HCT116 (cell line): ENCODE measurements at regions not wholly inside any gene's neighbourhood (a gene's known extent, or its start where the extent isn't known, plus 50 kb on each side); places are given as distances from the start of the nearest gene placed in this dataset.

Experiments used
- ATAC-seq: fragments of 200-7000 bp; cut with Tn5 transposase; 2 replicates; pipeline ENCODE4 v1.9.1; 2020; ENCODE audit warnings: mild to moderate bottlenecking, moderate library complexity
- BruUV-seq: library from RNA; stranded (reverse); fragments of 400-500 nt; replicated peaks from 2 replicates; lab custom pipeline; 2021; lab: Mats Ljungman, UMichigan
- CTCF ChIA-PET: fragments of 300-600 bp; sonication (Branson Sonifier 250); formaldehyde crosslinking; loops from one replicate; lab custom pipeline; 2021; ENCODE audit warnings: antibody characterized with exemption; lab: Charles Lee
- POLR2A ChIA-PET: fragments of 300-600, 350-600 bp; sonication (Branson Sonifier 250); formaldehyde crosslinking; loops from one replicate; lab custom pipeline; 2021; ENCODE audit warnings: antibody characterized with exemption; lab: Charles Lee
- RAD21 ChIA-PET, 2 experiments: fragments of 300-600 bp; sonication (Branson Sonifier 250); formaldehyde crosslinking; loops; one replicate each; lab custom pipeline; 2023; ENCODE audit warnings: low total read pairs in 2 of 2; ENCODE audit not compliant: uncharacterized antibody in 2 of 2, unreplicated experiment in 2 of 2, low non-redundant PET in 1 of 2; lab: Charles Lee
- DNase-seq: peaks from one replicate; pipeline ENCODE4 v3.0.0-alpha.2; 2010; ENCODE audit warnings: low read depth, low spot score
- H2AFZ ChIP-seq: fragments of 200-600 bp; shearing (Covaris generic), sonication (generic); 2 replicates; pipeline ENCODE4 v1.6.1; 2017; ENCODE audit warnings: low read depth, mixed run types, mixed read lengths, antibody characterized with exemption, low read length; ENCODE audit not compliant: poor library complexity, severe bottlenecking
- H3K27ac ChIP-seq: 2 replicates; pipeline ENCODE4 v1.5.1; 2012; ENCODE audit warnings: low read depth, low read length
- H3K27me3 ChIP-seq: fragments of 200-600 bp; sonication (generic); 2 replicates; pipeline ENCODE4 v1.6.1; 2016; ENCODE audit warnings: mixed run types, low read length, mixed read lengths; ENCODE audit not compliant: insufficient read depth
- H3K36me3 ChIP-seq, 2 experiments: fragments of 200-500 bp in 1 of 2; fragments of 200-600 bp in 1 of 2; sonication (Bioruptor generic) in 1 of 2; sonication (generic) in 1 of 2; 2 replicates each; pipeline versions ENCODE4 v1.5.1 to v1.6.1; 2014 to 2016; ENCODE audit warnings: low read length in 2 of 2, inconsistent platforms in 1 of 2, mixed read lengths in 1 of 2, mixed run types in 1 of 2; ENCODE audit not compliant: insufficient read depth in 2 of 2, control insufficient read depth in 1 of 2
- H3K4me1 ChIP-seq, 2 experiments: fragments of 200-600 bp in 1 of 2; sonication (generic) in 1 of 2; 2 replicates each; pipeline versions ENCODE4 v1.5.1 to v1.6.1; 2012 to 2017; ENCODE audit warnings: low read length in 2 of 2, inconsistent platforms in 1 of 2, mild to moderate bottlenecking in 1 of 2, mixed read lengths in 1 of 2, mixed run types in 1 of 2, moderate library complexity in 1 of 2; ENCODE audit not compliant: insufficient read depth in 2 of 2, control insufficient read depth in 1 of 2
- H3K4me2 ChIP-seq: fragments of 200-600 bp; sonication (generic); 2 replicates; pipeline ENCODE4 v1.6.1; 2017; ENCODE audit warnings: mixed run types, low read length, mixed read lengths
- H3K4me3 ChIP-seq, 2 experiments: fragments of 200-600 bp in 1 of 2; sonication (generic) in 1 of 2; replicated peaks in 1 of 2; 2 replicates each; pipeline ENCODE4 v1.5.1; 2011 to 2016; ENCODE audit warnings: low read length in 2 of 2, control low read depth in 1 of 2, low read depth in 1 of 2, mild to moderate bottlenecking in 1 of 2, mixed read lengths in 1 of 2, mixed run types in 1 of 2
- H3K79me2 ChIP-seq: fragments of 200-600 bp; sonication (generic); 2 replicates; pipeline ENCODE4 v1.6.1; 2017; ENCODE audit warnings: mild to moderate bottlenecking, mixed run types, low read length, moderate library complexity, mixed read lengths; ENCODE audit not compliant: insufficient read depth
- H3K9ac ChIP-seq: fragments of 200-600 bp; sonication (generic); 2 replicates; pipeline ENCODE4 v1.6.1; 2016; ENCODE audit warnings: low read length, mixed read lengths
- H3K9me2 ChIP-seq: fragments of 200-600 bp; sonication (generic), shearing (Covaris generic); 2 replicates; pipeline ENCODE4 v1.6.1; 2017; ENCODE audit warnings: mixed run types, mild to moderate bottlenecking, moderate library complexity; ENCODE audit not compliant: insufficient read depth
- H3K9me3 ChIP-seq, 2 experiments: fragments of 200-500 bp in 1 of 2; fragments of 200-600 bp in 1 of 2; sonication (Bioruptor generic) in 1 of 2; sonication (generic) in 1 of 2; 2 replicates each; pipeline ENCODE4 v1.6.1; 2014 to 2017; ENCODE audit warnings: low read length in 2 of 2, mixed read lengths in 2 of 2, inconsistent platforms in 1 of 2, low read depth in 1 of 2, mild to moderate bottlenecking in 1 of 2, mixed run types in 1 of 2, moderate library complexity in 1 of 2; ENCODE audit not compliant: control insufficient read depth in 1 of 2, insufficient read depth in 1 of 2
- H4K20me1 ChIP-seq: fragments of 200-600 bp; sonication (generic), shearing (Covaris generic); 2 replicates; pipeline ENCODE4 v1.6.1; 2017; ENCODE audit warnings: mixed run types, mild to moderate bottlenecking, moderate library complexity; ENCODE audit not compliant: insufficient read depth
- CEBPB ChIP-seq: IDR thresholded peaks from 2 replicates; pipeline ENCODE4 v1.6.1; 2012; ENCODE audit warnings: low read depth
- ELF1 ChIP-seq: IDR thresholded peaks from 2 replicates; pipeline ENCODE4 v1.6.1; 2012; ENCODE audit warnings: low read depth, borderline replicate concordance
- EZH2 ChIP-seq: fragments of 200-600 bp; sonication (generic); IDR thresholded peaks from 2 replicates; pipeline ENCODE4 v1.6.1; 2017; ENCODE audit warnings: antibody characterized with exemption, mixed run types
- EZH2phosphoT487 ChIP-seq: fragments of 200-600 bp; IDR thresholded peaks from 2 replicates; pipeline ENCODE4 v1.6.1; 2018; ENCODE audit warnings: antibody characterized with exemption, borderline replicate concordance
- JUND ChIP-seq: IDR thresholded peaks from 2 replicates; pipeline ENCODE4 v1.6.1; 2012
- POLR2AphosphoS5 ChIP-seq: IDR thresholded peaks from 2 replicates; pipeline ENCODE4 v1.6.1; 2011; ENCODE audit warnings: mild to moderate bottlenecking, low read depth, low read length, moderate library complexity
- SP1 ChIP-seq: IDR thresholded peaks from 2 replicates; pipeline ENCODE4 v1.6.1; 2012; ENCODE audit warnings: low read depth
- SRF ChIP-seq: IDR thresholded peaks from 2 replicates; pipeline ENCODE4 v1.6.1; 2012; ENCODE audit warnings: low read depth
- TCF7L2 ChIP-seq: IDR thresholded peaks from 2 replicates; pipeline ENCODE4 v1.7.0; 2011; ENCODE audit warnings: borderline replicate concordance, inconsistent platforms; ENCODE audit not compliant: insufficient read depth, insufficient read length; ENCODE audit errors: extremely low read depth
- ZFX ChIP-seq: fragments of 450-650 bp; IDR thresholded peaks from 2 replicates; pipeline ENCODE4 v1.6.1; 2017
- intact Hi-C: fragments of 100-400 bp; cut with micrococcal nuclease; formaldehyde crosslinking; loops from 2 replicates; pipeline ENCODE4 v1.10.0; 2022
- TF ChIP-seq, protein P1 (sequence below): IDR thresholded peaks from 2 replicates; pipeline ENCODE4 v1.6.1; 2012

DNA sequence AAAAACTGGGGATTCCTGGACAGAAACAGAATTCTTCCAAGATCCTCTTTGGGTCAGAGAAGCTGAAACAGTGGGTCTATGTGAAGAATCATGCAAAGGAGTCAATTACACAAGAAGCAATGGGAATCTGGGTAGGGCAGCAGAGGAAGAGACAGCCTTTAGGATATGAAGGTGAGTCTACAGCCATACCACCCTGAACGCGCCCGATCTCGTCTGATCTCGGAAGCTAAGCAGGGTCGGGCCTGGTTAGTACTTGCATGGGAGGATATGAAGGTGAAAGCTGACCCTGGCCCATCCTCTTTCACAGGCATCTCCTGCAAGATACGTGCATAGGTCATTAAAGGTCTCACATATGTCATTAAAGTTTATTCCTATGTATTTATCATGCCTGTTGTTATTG lies 1080.9 kb upstream of the FANCL start:
- no peaks in the 10 kb centered on the region for H3K79me2 ChIP-seq
- DNase-seq (no peak), ATAC-seq (no peak)
- H3K4me3 ChIP-seq: no peak overlapping the region
- H3K27me3 ChIP-seq: no peaks in the 10 kb centered on the region
- ChIA-PET POLR2A (no interaction called here), CTCF (no interaction called here), RAD21 (no interaction called here)
- H3K27ac ChIP-seq: no peak overlapping the region
- TF ChIP-seq ELF1 (no peak), SRF (no peak), ZFX (no peak), EZH2 (no peak), JUND (no peak), EZH2phosphoT487 (no peak), CEBPB (no peak), TCF7L2 (no peak), POLR2AphosphoS5 (no peak)
- TF ChIP-seq, protein P1, sequence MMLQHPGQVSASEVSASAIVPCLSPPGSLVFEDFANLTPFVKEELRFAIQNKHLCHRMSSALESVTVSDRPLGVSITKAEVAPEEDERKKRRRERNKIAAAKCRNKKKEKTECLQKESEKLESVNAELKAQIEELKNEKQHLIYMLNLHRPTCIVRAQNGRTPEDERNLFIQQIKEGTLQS: no peak
- H3K9me2 ChIP-seq: no peaks in the 10 kb centered on the region
- intact Hi-C loops: no loop called here
- no peak overlapping the region for H3K4me2 ChIP-seq
- BruUV-seq: no TSS peak
- no peak overlapping the region for H2AFZ ChIP-seq
- no peaks in the 10 kb centered on the region for H3K9me3 ChIP-seq
- H3K4me1 ChIP-seq: no peaks in the 10 kb centered on the region
- no peaks in the 10 kb centered on the region for H4K20me1 ChIP-seq
- no peaks in the 10 kb centered on the region for H3K36me3 ChIP-seq
- no peak overlapping the region for H3K9ac ChIP-seq

- intact Hi-C loops: no loop called here
- H3K4me1 ChIP-seq: no peaks in the 10 kb centered on the region
- no peaks in the 10 kb centered on the region; a peak in 1 of 4 replicates for H3K36me3 ChIP-seq
- no peak overlapping the region for H3K4me2 ChIP-seq
- H3K27me3 ChIP-seq: no peaks in the 10 kb centered on the region
- H3K9me3 ChIP-seq: peaks cover 0 to 3% of the 10 kb centered on the region in 2 experiments; a peak in 1 of 4 replicates
- H3K79me2 ChIP-seq: no peaks in the 10 kb centered on the region
- DNase-seq (no peak), ATAC-seq (no peak)
- no peak overlapping the region for H2AFZ ChIP-seq
- no peak overlapping the region for H3K9ac ChIP-seq
- ChIA-PET CTCF (no interaction called here), RAD21 (no interaction called here), POLR2A (no interaction called here)
- no peak overlapping the region for H3K27ac ChIP-seq
- BruUV-seq: no TSS peak
- TF ChIP-seq CEBPB (no peak), SRF (no peak), SP1 (no peak), EZH2phosphoT487 (no peak), ELF1 (no peak)
- no peak overlapping the region for H3K4me3 ChIP-seq
- no peaks in the 10 kb centered on the region for H3K9me2 ChIP-seq
- no peaks in the 10 kb centered on the region for H4K20me1 ChIP-seq
Measured at GRCh38 chr2:59314031-59314766, 1073.1 kb upstream of the FANCL start.
